ENCODE measurements at regions not wholly inside any gene's neighbourhood (a gene's known extent, or its start where the extent isn't known, plus 50 kb on each side); places are given as distances from the start of the nearest gene placed in this dataset.

- no peak for TF ChIP-seq POLR2A (IDR thresholded peaks at IDR 0.05)
- no peak for TF ChIP-seq CTCF (IDR thresholded peaks at IDR 0.05)
Measured at GRCh38 chr11:25990406-25990805, 341.5 kb upstream of the ANO3 start.
